SK-N-DZ (cell line): ENCODE measurements at regions not wholly inside any gene's neighbourhood (a gene's known extent, or its start where the extent isn't known, plus 50 kb on each side); places are given as distances from the start of the nearest gene placed in this dataset.
"Not testable (repeated sequence)": the region's sequence is repeated elsewhere in the genome, so short reads cannot be mapped to it uniquely, and the experiment has no call there.

Source experiments
- DNase-seq: peaks from one replicate; pipeline ENCODE4 v3.0.0-alpha.2; 2015; ENCODE audit warnings: low spot score
- small RNA-seq, 2 experiments: library from RNA; depleted of rRNA; stranded (forward); fragments of <200 nt; gene quantifications; one replicate each; pipeline ENCODE3, GENCODE V24; 2014

- not testable (repeated sequence) for DNase-seq
Measured at GRCh38 chr1:146282807-146283526, 54.1 kb upstream of the NOTCH2NLA start.

GRCh38 chr1:146281522-146281921 lies 52.7 kb upstream of the NOTCH2NLA start:
- not testable (repeated sequence) for DNase-seq

- DNase-seq, result not testable (repeated sequence)
Measured at GRCh38 chr1:146278758-146279157, 49.9 kb upstream of the NOTCH2NLA start.

Small RNA genes in the stretch of these regions (small RNA-seq; reads per million reads assigned to genes)
- gene RF00003, result 0.47 to 1.5 reads per million in 2 experiments
- 0 reads per million in 2 experiments for gene RF00619
- 0 reads per million in 2 experiments for gene RNA5SP536
- 0 reads per million in 2 experiments for gene RNU6-1071P
